ENCODE measurements at regions not wholly inside any gene's neighbourhood (a gene's known extent, or its start where the extent isn't known, plus 50 kb on each side); places are given as distances from the start of the nearest gene placed in this dataset.
A peak's percentile ranks its signal among the peaks of the same experiment; 100 is the strongest.

DNA sequence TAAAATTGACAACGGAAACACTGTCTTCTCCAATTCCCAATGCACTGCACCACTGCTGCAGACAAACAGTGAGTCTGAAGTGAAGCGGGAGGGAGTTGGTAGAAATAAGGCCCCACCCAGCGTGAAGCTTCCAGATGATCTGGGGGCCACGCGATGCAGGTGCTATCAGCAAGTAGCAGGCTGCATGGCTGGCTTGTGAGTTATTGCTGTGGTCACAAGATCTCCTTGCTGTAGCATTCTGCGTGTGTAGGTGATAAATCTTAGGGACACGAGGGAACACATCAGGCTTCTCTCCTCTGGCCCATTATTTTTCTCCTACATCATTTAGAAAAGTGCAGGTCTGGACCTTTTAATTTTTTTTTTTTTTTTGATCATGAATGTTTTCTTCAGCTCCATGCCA, 407.6 kb downstream of the TMEM114 start:
- Histone ChIP-seq H4K20me1 (ENCODE audit: insufficient read depth, poor library complexity, severe bottlenecking) (no peaks in the 10 kb centered on the region), H3K4me3 (no peak overlapping the region), H3K4me1 (ENCODE audit: insufficient read depth) (peaks cover 6% of the 10 kb centered on the region), H3K27ac (no peak overlapping the region), H3K9me3 (ENCODE audit: low read depth) (no peaks in the 10 kb centered on the region), H3K4me2 (no peak overlapping the region), H3K79me2 (no peaks in the 10 kb centered on the region), H2AFZ (no peak overlapping the region), H3K27me3 (no peaks in the 10 kb centered on the region), H3K9me2 (replicated peaks; ENCODE audit: insufficient read depth) (no peaks in the 10 kb centered on the region), H3K36me3 (replicated peaks; ENCODE audit: insufficient read depth, low read depth) (no peaks in the 10 kb centered on the region)
- DNase-seq (ENCODE audit: low spot score): no peak
- TF ChIP-seq EZH2phosphoT487 (IDR thresholded peaks at IDR 0.05; ENCODE audit: low read depth, severe bottlenecking, unreplicated experiment): no peak
- TF ChIP-seq, protein P1, sequence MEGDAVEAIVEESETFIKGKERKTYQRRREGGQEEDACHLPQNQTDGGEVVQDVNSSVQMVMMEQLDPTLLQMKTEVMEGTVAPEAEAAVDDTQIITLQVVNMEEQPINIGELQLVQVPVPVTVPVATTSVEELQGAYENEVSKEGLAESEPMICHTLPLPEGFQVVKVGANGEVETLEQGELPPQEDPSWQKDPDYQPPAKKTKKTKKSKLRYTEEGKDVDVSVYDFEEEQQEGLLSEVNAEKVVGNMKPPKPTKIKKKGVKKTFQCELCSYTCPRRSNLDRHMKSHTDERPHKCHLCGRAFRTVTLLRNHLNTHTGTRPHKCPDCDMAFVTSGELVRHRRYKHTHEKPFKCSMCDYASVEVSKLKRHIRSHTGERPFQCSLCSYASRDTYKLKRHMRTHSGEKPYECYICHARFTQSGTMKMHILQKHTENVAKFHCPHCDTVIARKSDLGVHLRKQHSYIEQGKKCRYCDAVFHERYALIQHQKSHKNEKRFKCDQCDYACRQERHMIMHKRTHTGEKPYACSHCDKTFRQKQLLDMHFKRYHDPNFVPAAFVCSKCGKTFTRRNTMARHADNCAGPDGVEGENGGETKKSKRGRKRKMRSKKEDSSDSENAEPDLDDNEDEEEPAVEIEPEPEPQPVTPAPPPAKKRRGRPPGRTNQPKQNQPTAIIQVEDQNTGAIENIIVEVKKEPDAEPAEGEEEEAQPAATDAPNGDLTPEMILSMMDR (IDR thresholded peaks at IDR 0.05; ENCODE audit: poor library complexity): no peak
- TF ChIP-seq EZH2 (IDR thresholded peaks at IDR 0.05; ENCODE audit: borderline replicate concordance): no peak
- WGBS (ENCODE audit: low lambda C conversion rate, missing lambda C conversion rate): 77% methylated on average over 7 of the region's 7 CpGs

DNA sequence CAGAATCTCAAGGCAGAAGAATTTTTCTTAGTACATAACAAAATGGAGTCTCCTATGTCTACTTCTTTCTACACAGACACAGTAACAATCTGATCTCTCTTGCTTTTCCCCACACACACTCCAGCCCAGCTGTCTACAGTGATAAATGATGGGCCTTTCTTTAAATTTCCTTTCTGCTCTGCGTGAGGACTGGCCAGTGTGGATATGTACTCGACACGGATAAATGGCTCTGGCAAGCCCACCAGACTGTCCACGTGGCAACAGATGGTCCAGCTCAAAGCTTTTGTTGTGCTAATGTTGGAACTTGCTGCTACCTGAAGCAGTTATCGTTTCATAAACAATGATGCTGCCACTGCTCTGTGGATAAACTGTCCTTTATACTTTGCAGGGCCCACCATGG, 410.7 kb downstream of the TMEM114 start:
- Histone ChIP-seq H3K4me3 (no peak overlapping the region), H3K27me3 (no peaks in the 10 kb centered on the region), H4K20me1 (ENCODE audit: insufficient read depth, poor library complexity, severe bottlenecking) (no peaks in the 10 kb centered on the region), H3K9me3 (ENCODE audit: low read depth) (no peaks in the 10 kb centered on the region), H3K4me2 (no peak overlapping the region), H3K27ac (peak overlapping the region; percentile 84), H3K36me3 (replicated peaks; ENCODE audit: insufficient read depth, low read depth) (no peaks in the 10 kb centered on the region), H2AFZ (peak overlapping the region; percentile 41), H3K4me1 (ENCODE audit: insufficient read depth) (peaks cover 6% of the 10 kb centered on the region), H3K79me2 (no peaks in the 10 kb centered on the region), H3K9me2 (replicated peaks; ENCODE audit: insufficient read depth) (no peaks in the 10 kb centered on the region)
- no peak for DNase-seq (ENCODE audit: low spot score)
- WGBS (ENCODE audit: low lambda C conversion rate, missing lambda C conversion rate): 57% methylated on average over 5 of the region's 5 CpGs
- no peak for TF ChIP-seq EZH2phosphoT487 (IDR thresholded peaks at IDR 0.05; ENCODE audit: low read depth, severe bottlenecking, unreplicated experiment)

DNA sequence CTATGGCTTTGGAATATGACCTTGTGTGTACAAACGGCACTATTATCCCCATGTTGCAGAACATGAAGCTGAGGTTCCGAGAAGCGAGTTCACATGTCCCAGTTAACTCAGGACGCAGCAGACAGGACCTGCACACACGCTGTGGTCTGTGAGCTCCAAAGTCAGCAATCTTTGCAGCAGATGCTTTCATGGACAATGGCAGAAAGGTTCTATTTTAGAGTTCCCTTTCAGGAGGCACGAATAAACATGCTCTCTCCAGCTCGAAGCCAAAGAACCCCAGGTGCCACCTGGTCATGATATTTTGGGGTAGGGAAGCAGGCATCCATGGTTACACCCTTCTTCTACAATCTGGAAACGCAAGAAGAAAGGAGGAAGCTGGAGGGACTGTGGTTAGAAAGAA, 412.0 kb downstream of the TMEM114 start:
- DNase-seq (ENCODE audit: low spot score): no peak
- H3K9me2 ChIP-seq (replicated peaks; ENCODE audit: insufficient read depth): no peaks in the 10 kb centered on the region
- no peaks in the 10 kb centered on the region for H3K79me2 ChIP-seq
- TF ChIP-seq EZH2 (IDR thresholded peaks at IDR 0.05; ENCODE audit: borderline replicate concordance): no peak
- TF ChIP-seq, protein P1 (IDR thresholded peaks at IDR 0.05; ENCODE audit: poor library complexity): no peak
- TF ChIP-seq EZH2phosphoT487 (IDR thresholded peaks at IDR 0.05; ENCODE audit: low read depth, severe bottlenecking, unreplicated experiment): no peak
- WGBS (ENCODE audit: low lambda C conversion rate, missing lambda C conversion rate): 92% methylated on average over 8 of the region's 8 CpGs
- H3K4me1 ChIP-seq (ENCODE audit: insufficient read depth): peaks cover 6% of the 10 kb centered on the region
- no peaks in the 10 kb centered on the region for H3K36me3 ChIP-seq (replicated peaks; ENCODE audit: insufficient read depth, low read depth)
- no peak overlapping the region for H3K4me2 ChIP-seq
- no peaks in the 10 kb centered on the region for H3K9me3 ChIP-seq (ENCODE audit: low read depth)
- H2AFZ ChIP-seq: no peak overlapping the region
- H3K27me3 ChIP-seq: no peaks in the 10 kb centered on the region
- no peak overlapping the region for H3K27ac ChIP-seq
- no peak overlapping the region for H3K4me3 ChIP-seq
- H4K20me1 ChIP-seq (ENCODE audit: insufficient read depth, poor library complexity, severe bottlenecking): no peaks in the 10 kb centered on the region

DNA sequence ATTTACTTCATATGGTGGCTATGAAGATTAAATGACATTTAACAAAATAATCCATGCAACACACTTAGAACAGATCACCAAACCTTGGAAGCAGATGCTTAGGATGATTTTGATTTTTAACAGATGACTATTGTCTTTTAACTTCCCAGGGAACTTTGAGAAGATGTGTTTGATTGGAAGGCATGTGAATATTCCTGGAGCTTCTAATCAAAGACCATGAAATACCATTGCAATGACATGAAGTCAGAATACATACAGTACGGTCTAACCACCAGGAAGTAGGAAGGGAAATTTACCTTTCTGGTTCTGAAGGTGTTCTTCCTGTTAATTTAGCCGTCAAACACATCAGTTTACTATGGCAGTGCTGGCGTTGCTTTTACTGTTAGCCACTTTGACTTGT, 414.9 kb downstream of the TMEM114 start:
- no peaks in the 10 kb centered on the region for H3K27me3 ChIP-seq
- no peaks in the 10 kb centered on the region for H3K9me2 ChIP-seq (replicated peaks; ENCODE audit: insufficient read depth)
- peaks cover 6% of the 10 kb centered on the region for H3K4me1 ChIP-seq (ENCODE audit: insufficient read depth)
- no peak overlapping the region for H3K4me3 ChIP-seq
- no peak for DNase-seq (ENCODE audit: low spot score)
- H2AFZ ChIP-seq: no peak overlapping the region
- no peaks in the 10 kb centered on the region for H3K9me3 ChIP-seq (ENCODE audit: low read depth)
- TF ChIP-seq, protein P1 (IDR thresholded peaks at IDR 0.05; ENCODE audit: poor library complexity): no peak
- TF ChIP-seq EZH2phosphoT487 (IDR thresholded peaks at IDR 0.05; ENCODE audit: low read depth, severe bottlenecking, unreplicated experiment): no peak
- no peak for TF ChIP-seq EZH2 (IDR thresholded peaks at IDR 0.05; ENCODE audit: borderline replicate concordance)
- H4K20me1 ChIP-seq (ENCODE audit: insufficient read depth, poor library complexity, severe bottlenecking): no peaks in the 10 kb centered on the region
- H3K27ac ChIP-seq: no peak overlapping the region
- no peak overlapping the region for H3K4me2 ChIP-seq
- H3K79me2 ChIP-seq: no peaks in the 10 kb centered on the region
- WGBS (ENCODE audit: low lambda C conversion rate, missing lambda C conversion rate): 76% methylated on average over 3 of the region's 3 CpGs
- no peaks in the 10 kb centered on the region for H3K36me3 ChIP-seq (replicated peaks; ENCODE audit: insufficient read depth, low read depth)
